HEK293 (cell line): ENCODE measurements at regions not wholly inside any gene's neighbourhood (a gene's known extent, or its start where the extent isn't known, plus 50 kb on each side); places are given as distances from the start of the nearest gene placed in this dataset.

Experiments
- CTCF ChIA-PET: fragments of 350-600 bp; formaldehyde crosslinking; extraction: SDS; loops from one replicate; lab custom pipeline; 2021; ENCODE audit warnings: antibody characterized with exemption; lab: Yijun Ruan, JAX
- POLR2A ChIA-PET: fragments of 300-600 bp; formaldehyde crosslinking; extraction: SDS; loops from one replicate; lab custom pipeline; 2020; ENCODE audit warnings: antibody characterized with exemption, inconsistent platforms; lab: Yijun Ruan, JAX
- H3K27ac ChIP-seq: fragments of 200-500 bp; sonication (Bioruptor generic); 2 replicates; pipeline ENCODE4 v1.5.1; 2014; ENCODE audit warnings: low read depth, low read length, control low read depth, inconsistent platforms; ENCODE audit errors: extremely low read depth
- H3K36me3 ChIP-seq, 2 experiments: fragments of 200-500 bp in 1 of 2; sonication (Bioruptor generic) in 1 of 2; 1 replicate in 1 of 2; 2 replicates in 1 of 2; pipeline ENCODE4 v1.5.1; 2014 to 2017; ENCODE audit warnings: inconsistent platforms in 2 of 2, low read length in 2 of 2; ENCODE audit not compliant: control insufficient read depth in 2 of 2, insufficient read depth in 1 of 2
- H3K4me1 ChIP-seq: fragments of 200-500 bp; sonication (Bioruptor generic); 2 replicates; pipeline ENCODE4 v1.5.1; 2014; ENCODE audit warnings: mild to moderate bottlenecking, low read length, inconsistent platforms; ENCODE audit not compliant: control insufficient read depth, insufficient read depth
- H3K4me3 ChIP-seq: 2 replicates; pipeline ENCODE4 v1.5.1; 2011; ENCODE audit warnings: low read depth, mild to moderate bottlenecking, control low read depth, low read length, moderate library complexity
- H3K9me3 ChIP-seq: fragments of 200-500 bp; sonication (Bioruptor generic); 2 replicates; pipeline ENCODE4 v1.5.1; 2014; ENCODE audit warnings: low read depth, low read length, inconsistent platforms; ENCODE audit not compliant: control insufficient read depth, insufficient read depth
- EGR2 ChIP-seq: fragments of 450-650 bp; formaldehyde crosslinking; IDR thresholded peaks from 2 replicates; pipeline ENCODE4 v1.5.1; 2016; ENCODE audit warnings: low read depth, missing biosample characterization, missing genetic modification characterization
- GLIS1 ChIP-seq: fragments of 450-650 bp; formaldehyde crosslinking; IDR thresholded peaks from 2 replicates; pipeline ENCODE4 v1.5.1; 2016; ENCODE audit warnings: missing biosample characterization, missing genetic modification characterization
- KLF16 ChIP-seq: fragments of 450-650 bp; formaldehyde crosslinking; IDR thresholded peaks from 2 replicates; pipeline ENCODE4 v1.5.1; 2017; ENCODE audit warnings: missing biosample characterization, missing genetic modification characterization
- OSR2 ChIP-seq: fragments of 450-650 bp; formaldehyde crosslinking; IDR thresholded peaks from 2 replicates; pipeline ENCODE4 v1.5.1; 2016; ENCODE audit warnings: missing biosample characterization, missing genetic modification characterization
- PATZ1 ChIP-seq: fragments of 450-650 bp; formaldehyde crosslinking; IDR thresholded peaks from 2 replicates; pipeline ENCODE4 v1.5.1; 2016; ENCODE audit warnings: missing biosample characterization, missing genetic modification characterization
- ZBTB8A ChIP-seq: fragments of 450-650 bp; formaldehyde crosslinking; IDR thresholded peaks from 2 replicates; pipeline ENCODE4 v1.5.1; 2016; ENCODE audit warnings: missing biosample characterization, missing genetic modification characterization
- ZEB2 ChIP-seq: fragments of 450-650 bp; formaldehyde crosslinking; IDR thresholded peaks from 2 replicates; pipeline ENCODE4 v1.5.1; 2016; ENCODE audit warnings: missing biosample characterization, missing genetic modification characterization
- ZNF132 ChIP-seq: fragments of 450-650 bp; formaldehyde crosslinking; IDR thresholded peaks from 2 replicates; pipeline ENCODE4 v1.5.1; 2017; ENCODE audit warnings: missing biosample characterization, missing genetic modification characterization, borderline replicate concordance
- ZNF133 ChIP-seq: fragments of 450-650 bp; formaldehyde crosslinking; IDR thresholded peaks from 2 replicates; pipeline ENCODE4 v1.5.1; 2016; ENCODE audit warnings: missing biosample characterization, missing genetic modification characterization
- ZNF148 ChIP-seq: fragments of 450-650 bp; formaldehyde crosslinking; IDR thresholded peaks from 2 replicates; pipeline ENCODE4 v1.5.0; 2017; ENCODE audit warnings: missing biosample characterization, missing genetic modification characterization, borderline replicate concordance
- ZNF274 ChIP-seq, 2 experiments: fragments of 200-500 bp in 1 of 2; fragments of 450-650 bp in 1 of 2; sonication (Bioruptor generic) in 1 of 2; formaldehyde crosslinking in 1 of 2; IDR thresholded peaks; 2 replicates each; pipeline versions ENCODE4 v1.5.1 to v1.6.1; 2014 to 2016; ENCODE audit warnings: borderline replicate concordance in 1 of 2, inconsistent platforms in 1 of 2, low read length in 1 of 2, missing biosample characterization in 1 of 2, missing genetic modification characterization in 1 of 2
- ZNF335 ChIP-seq: fragments of 450-650 bp; formaldehyde crosslinking; conservative IDR thresholded peaks from 2 replicates; pipeline ENCODE4 v1.5.1; 2016; ENCODE audit warnings: missing biosample characterization, missing genetic modification characterization
- ZNF341 ChIP-seq: fragments of 450-650 bp; formaldehyde crosslinking; IDR thresholded peaks from 2 replicates; pipeline ENCODE4; 2016; ENCODE audit warnings: low read depth, missing biosample characterization, missing genetic modification characterization
- ZNF362 ChIP-seq: fragments of 450-650 bp; formaldehyde crosslinking; IDR thresholded peaks from 2 replicates; pipeline ENCODE4 v1.5.1; 2016; ENCODE audit warnings: missing biosample characterization, missing genetic modification characterization
- ZNF449 ChIP-seq: fragments of 450-650 bp; formaldehyde crosslinking; IDR thresholded peaks from 2 replicates; pipeline ENCODE4 v1.5.1; 2017; ENCODE audit warnings: missing biosample characterization, mild to moderate bottlenecking, missing genetic modification characterization, moderate library complexity
- ZNF560 ChIP-seq: fragments of 450-650 bp; formaldehyde crosslinking; IDR thresholded peaks from 2 replicates; pipeline ENCODE4 v1.5.1; 2017; ENCODE audit warnings: missing biosample characterization, missing genetic modification characterization, borderline replicate concordance
- ZNF596 ChIP-seq: fragments of 450-650 bp; IDR thresholded peaks from 2 replicates; pipeline ENCODE4 v1.5.0; 2018; ENCODE audit warnings: missing biosample characterization, mild to moderate bottlenecking, missing genetic modification characterization, moderate library complexity
- ZNF664 ChIP-seq: fragments of 450-650 bp; formaldehyde crosslinking; IDR thresholded peaks from 2 replicates; pipeline ENCODE4 v1.5.1; 2016; ENCODE audit warnings: missing biosample characterization, missing genetic modification characterization
- ZNF692 ChIP-seq: fragments of 450-650 bp; formaldehyde crosslinking; IDR thresholded peaks from 2 replicates; pipeline ENCODE4 v1.5.1; 2016; ENCODE audit warnings: missing biosample characterization, missing genetic modification characterization
- ZNF707 ChIP-seq: fragments of 450-650 bp; formaldehyde crosslinking; IDR thresholded peaks from 2 replicates; pipeline ENCODE4 v1.5.1; 2016; ENCODE audit warnings: missing biosample characterization, missing genetic modification characterization

- H3K4me1 ChIP-seq, result no peaks in the 10 kb centered on the region
- H3K27ac ChIP-seq, result no peak overlapping the region
- no peaks in the 10 kb centered on the region for H3K36me3 ChIP-seq
- no peak for TF ChIP-seq GLIS1 (tag by site-specific recombination)
- TF ChIP-seq ZBTB8A (tag by site-specific recombination), result no peak
- TF ChIP-seq ZNF692 (tag by site-specific recombination), result no peak
- no peak for TF ChIP-seq ZNF133 (tag by site-specific recombination)
- TF ChIP-seq ZEB2, result no peak
- TF ChIP-seq ZNF148 (tag by site-specific recombination), result no peak
- TF ChIP-seq KLF16, result no peak
- TF ChIP-seq ZNF132 (tag by site-specific recombination), result no peak
- no peak for TF ChIP-seq PATZ1 (tag by site-specific recombination)
- no peak for TF ChIP-seq ZNF341 (tag by site-specific recombination)
- TF ChIP-seq, all 188 proteins: peak for 0
- Histone ChIP-seq H3K9me3 (no peaks in the 10 kb centered on the region), H3K4me3 (no peak overlapping the region)
- CTCF ChIA-PET, result no interaction called here
- POLR2A ChIA-PET, result no interaction called here
These were observed 58.1 kb upstream of the COX10 start for GRCh38 chr17:14011036-14011692.

GRCh38 chr17:14011740-14012405 is 57.4 kb upstream of the COX10 start:
- CTCF ChIA-PET, result no interaction called here
- no peaks in the 10 kb centered on the region for H3K36me3 ChIP-seq
- TF ChIP-seq ZEB2 (no peak), ZNF335 (no peak), ZNF449 (peak; percentile 59; the same call in 1 of the 2 replicates)
- TF ChIP-seq, all 188 proteins: peak for 1
- no peak overlapping the region for H3K27ac ChIP-seq
- H3K4me3 ChIP-seq, result no peak overlapping the region
- no peaks in the 10 kb centered on the region for H3K9me3 ChIP-seq
- no peaks in the 10 kb centered on the region for H3K4me1 ChIP-seq
- POLR2A ChIA-PET, result no interaction called here

- CTCF ChIA-PET, result interaction anchor here (0.6 kb wide), 1 partner anchor 9 kb away, joined by 3 read pairs; no protein-coding TSS in a partner anchor
- POLR2A ChIA-PET, result no interaction called here
- Histone ChIP-seq H3K4me1 (no peaks in the 10 kb centered on the region), H3K4me3 (no peak overlapping the region), H3K9me3 (no peaks in the 10 kb centered on the region), H3K36me3 (no peaks in the 10 kb centered on the region), H3K27ac (no peak overlapping the region)
- TF ChIP-seq OSR2 (tag by site-specific recombination) (no peak), ZNF362 (tag by site-specific recombination) (no peak), EGR2 (tag by site-specific recombination) (no peak), ZNF274 (IDR thresholded peaks at IDR 0.05; ENCODE audit: low read length) (no peak), ZNF274 (tag by site-specific recombination; IDR thresholded peaks at IDR 0.05; ENCODE audit: borderline replicate concordance) (no peak), ZNF596 (tag by site-specific recombination) (no peak), ZNF560 (tag by site-specific recombination) (no peak), ZNF664 (no peak), ZNF707 (tag by site-specific recombination) (no peak)
These were observed 54.6 kb upstream of the COX10 start for GRCh38 chr17:14014657-14015056.
